ENCODE measurements at regions not wholly inside any gene's neighbourhood (a gene's known extent, or its start where the extent isn't known, plus 50 kb on each side); places are given as distances from the start of the nearest gene placed in this dataset.
"Not testable (repeated sequence)": the region's sequence is repeated elsewhere in the genome, so short reads cannot be mapped to it uniquely, and the experiment has no call there.

- not testable (repeated sequence) for DNase-seq
These were observed 833.7 kb upstream of the ARRDC3 start for GRCh38 chr5:92216852-92217251.

DNA sequence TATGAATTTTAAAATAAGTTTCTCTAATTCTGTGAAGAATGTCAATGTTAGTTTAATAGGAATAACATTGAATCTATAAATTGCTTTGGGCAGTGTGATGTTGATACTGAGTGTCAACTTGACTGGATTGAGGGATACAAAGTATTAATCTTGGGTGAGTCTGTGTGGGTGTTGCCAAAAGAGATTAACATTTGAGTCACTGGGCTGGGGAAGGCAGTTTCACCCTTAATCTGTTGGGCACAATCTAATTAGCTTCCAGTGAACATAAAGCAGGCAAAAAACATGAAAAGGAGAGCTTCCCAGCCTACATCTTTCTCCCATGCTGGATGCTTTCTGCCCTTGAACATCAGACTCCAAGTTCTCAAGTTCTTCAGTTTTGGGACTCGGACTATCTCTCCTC, 832.0 kb upstream of the ARRDC3 start:
- no peak for DNase-seq

DNA sequence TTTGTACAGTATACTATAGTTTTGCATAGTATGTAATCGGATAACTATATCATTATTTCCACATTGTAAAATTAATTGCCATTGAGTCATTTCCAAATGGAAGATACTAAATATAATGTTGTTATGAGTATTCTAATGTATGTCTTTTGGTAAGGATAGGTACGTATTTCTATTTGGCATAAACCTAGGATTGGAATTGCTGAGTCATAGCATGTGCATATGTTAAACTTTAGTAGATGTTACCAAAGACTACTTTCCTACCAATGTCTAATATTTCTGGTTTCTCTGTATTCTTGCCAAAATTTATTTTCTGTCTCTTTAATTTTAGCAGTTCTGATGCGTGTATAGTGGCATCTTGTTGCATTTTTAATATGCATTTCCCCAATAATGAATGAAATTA, 825.1 kb upstream of the ARRDC3 start:
- DNase-seq, result no peak

DNA sequence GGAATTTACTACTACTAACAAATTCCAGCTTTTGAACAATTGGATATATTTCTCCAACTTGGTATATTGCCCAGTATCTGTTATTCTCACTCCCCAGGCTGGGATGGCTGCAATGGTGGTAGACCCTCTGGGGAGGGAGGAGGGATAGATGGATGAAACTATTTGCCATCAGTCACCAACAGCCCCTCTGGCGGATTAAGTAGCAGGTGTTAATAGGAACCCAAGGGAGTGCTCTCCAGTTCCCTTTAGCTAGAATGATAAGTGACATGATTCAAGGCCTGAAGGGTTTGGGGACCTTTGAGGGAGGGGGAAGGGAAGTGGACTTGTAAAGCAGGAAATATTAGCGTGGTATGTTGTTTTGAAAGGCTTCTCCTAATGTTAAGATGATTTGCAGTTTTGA, 824.0 kb upstream of the ARRDC3 start:
- DNase-seq, result no peak

DNA sequence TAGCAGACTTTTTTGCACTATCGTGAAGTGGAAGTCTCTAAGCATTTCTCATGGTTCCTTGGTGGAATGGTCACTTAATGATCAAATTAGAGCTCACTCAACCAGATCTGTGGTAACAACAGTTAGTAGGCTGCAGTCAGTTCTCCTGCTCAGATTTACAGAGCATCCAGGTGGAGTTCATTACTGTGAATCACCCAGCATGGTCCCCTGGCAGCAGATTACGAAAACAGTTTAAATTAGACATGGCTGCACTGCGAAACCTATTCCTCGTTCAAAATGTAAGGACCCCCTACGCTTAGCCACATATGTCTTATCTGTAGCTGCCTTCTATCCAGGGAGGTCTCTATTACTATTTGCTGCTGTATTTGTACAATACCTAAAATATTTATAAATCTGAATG, 823.6 kb upstream of the ARRDC3 start:
- DNase-seq, result no peak

GRCh38 chr5:92199035-92199434, 815.9 kb upstream of the ARRDC3 start:
- not testable (repeated sequence) for DNase-seq

DNA sequence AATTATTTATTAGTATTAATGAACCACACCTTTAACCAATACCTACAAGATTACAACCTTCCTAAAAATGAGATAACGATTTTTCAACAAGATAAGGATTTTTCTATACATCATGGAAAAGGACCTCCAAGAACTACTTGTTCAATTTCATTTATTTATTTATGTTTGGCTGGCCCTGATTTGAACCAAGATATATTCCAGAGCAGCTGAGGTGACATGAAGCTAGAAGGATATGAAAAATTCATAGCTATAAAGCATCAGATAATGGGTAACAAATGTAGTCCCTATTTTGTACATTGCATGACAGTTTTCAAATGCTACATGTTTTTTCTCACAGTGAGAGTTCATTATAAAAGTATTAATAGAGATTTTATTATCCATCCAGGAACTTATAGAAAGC, 798.5 kb upstream of the ARRDC3 start:
- DNase-seq, result no peak

DNA sequence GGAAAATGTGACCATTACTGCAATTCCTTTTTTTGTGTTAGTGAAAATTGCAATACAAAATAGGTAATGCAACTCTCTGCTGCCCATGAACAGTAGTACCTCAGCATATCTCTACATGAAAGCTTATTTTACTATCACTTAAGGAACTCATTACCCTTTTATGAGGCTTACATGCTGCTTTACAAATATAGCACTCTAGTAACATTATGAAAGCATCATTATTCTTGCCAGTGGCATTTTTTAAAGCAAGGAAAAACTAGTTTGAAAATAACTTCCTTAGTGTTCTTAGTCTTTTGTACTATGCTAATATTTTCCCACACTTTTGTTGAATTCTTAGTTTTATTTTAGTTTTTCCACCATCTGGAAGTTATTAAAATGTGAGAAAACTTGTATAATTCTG, 797.3 kb upstream of the ARRDC3 start:
- DNase-seq, result no peak

DNA sequence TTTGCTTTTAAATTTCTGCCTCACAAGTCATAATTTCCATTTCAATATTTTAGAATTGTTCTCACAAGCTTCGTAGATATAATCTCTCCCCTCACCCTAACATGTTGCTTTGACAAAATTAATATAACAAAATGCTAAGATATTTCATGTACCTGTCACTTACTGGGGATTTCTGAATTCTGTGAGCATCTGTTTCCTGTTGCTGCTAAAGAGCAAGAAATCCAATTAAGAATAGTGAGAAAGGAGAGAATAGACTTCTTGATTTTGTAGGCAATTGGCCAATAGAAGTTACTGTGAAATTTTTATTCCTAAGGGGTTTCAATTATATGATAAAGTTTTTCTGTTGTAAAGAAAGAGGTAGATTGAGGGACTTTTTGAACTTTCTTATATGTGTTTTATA, 796.5 kb upstream of the ARRDC3 start:
- no peak for DNase-seq

DNA sequence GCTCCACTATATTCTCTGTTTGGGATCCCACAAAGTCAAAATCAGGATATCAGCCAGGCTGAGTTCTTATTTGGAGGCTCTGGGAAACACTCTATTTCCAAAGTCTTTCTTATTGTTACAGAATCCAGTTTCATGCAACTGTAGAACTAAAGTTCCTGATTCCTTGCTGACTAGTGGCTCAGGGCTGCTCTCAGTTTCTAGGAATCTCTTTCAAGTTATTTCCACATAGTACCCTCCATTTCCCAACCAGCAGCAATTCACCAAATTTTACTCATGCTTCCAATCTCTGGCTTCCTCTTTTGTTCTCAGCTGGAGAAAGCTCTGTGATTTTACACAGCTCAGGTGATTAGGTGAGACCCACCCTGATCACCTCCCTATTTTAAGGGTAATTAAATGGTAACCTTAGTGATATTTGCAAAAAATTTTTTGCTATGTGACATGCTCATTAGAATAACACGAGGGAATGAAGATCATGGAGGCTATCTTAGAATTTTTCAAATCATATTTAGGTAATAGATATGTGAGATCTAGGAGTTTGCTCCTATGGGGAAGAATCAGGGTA, 794.9 kb upstream of the ARRDC3 start:
- no peak for DNase-seq

GRCh38 chr5:92163906-92164305, 780.8 kb upstream of the ARRDC3 start:
- DNase-seq, result no peak

GRCh38 chr5:92147798-92148197, 764.7 kb upstream of the ARRDC3 start:
- DNase-seq, result no peak

DNA sequence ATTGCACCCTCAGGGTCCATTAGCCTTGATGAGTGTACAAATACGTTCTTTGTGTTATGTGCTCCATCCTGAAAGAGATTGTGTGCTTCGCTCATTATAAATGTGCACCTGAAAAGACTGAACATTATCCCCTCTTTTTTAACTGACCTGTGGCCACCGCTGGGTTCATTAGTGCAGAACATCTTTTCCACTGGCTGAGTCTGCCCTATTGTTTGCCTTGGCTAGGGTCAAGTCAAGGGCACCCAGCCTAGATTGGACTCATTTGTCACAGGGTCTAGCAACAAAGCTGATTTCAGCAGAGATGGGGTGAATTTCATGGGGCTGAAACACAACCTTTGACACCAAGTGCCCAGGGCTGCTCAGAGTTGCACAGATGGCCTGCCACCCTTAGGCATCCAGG, 764.1 kb upstream of the ARRDC3 start:
- no peak for DNase-seq

DNA sequence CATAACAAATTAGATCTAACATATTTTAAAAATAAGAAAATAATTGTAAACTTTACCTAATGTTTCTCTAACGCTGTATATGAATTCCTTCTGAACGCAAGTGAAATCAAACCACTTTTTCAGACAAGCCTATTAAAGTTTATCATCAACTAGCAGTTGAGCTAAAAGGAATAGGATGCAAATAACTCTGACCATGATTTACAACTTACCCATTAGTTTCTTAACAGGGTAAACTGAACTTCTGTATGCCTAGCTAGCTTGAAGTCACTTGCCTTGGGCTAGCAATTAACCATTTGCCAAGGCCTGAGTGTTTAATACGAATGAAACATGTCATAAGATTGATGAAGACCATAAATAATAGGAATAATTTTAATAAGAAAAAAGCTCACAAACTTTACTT, 762.7 kb upstream of the ARRDC3 start:
- no peak for DNase-seq

GRCh38 chr5:92144824-92145223, 761.7 kb upstream of the ARRDC3 start:
- DNase-seq, result no peak

DNA sequence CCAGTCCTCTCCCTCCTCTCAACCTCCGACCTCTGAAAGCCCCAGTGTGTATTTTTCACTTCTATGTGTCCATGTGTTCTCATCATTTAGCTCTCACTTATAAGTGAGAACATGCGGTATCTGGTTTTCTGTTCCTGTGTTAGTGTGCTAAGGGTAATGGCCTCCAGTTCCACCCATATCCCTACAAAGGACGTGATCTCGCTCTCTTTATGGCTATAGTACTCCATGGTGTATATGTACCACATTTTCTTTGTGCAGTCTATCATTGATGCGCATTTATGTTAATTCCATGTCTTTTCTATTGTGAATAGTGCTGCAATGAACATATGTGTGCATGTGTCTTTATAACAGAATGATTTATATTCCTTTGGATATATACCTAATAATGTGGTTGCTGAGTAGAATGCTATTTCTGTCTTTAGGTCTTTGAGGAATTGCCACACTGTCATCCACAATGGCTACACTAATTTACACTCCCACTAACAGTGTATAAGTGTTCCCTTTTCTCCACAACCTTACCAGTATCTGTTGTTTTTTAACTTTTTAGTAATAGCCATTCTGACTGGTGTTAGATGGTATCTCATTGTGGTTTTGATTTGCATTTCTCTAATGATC, 749.3 kb upstream of the ARRDC3 start:
- DNase-seq, result not testable (repeated sequence)

- DNase-seq, result no peak
These were observed 743.1 kb upstream of the ARRDC3 start for GRCh38 chr5:92126182-92126581.

DNA sequence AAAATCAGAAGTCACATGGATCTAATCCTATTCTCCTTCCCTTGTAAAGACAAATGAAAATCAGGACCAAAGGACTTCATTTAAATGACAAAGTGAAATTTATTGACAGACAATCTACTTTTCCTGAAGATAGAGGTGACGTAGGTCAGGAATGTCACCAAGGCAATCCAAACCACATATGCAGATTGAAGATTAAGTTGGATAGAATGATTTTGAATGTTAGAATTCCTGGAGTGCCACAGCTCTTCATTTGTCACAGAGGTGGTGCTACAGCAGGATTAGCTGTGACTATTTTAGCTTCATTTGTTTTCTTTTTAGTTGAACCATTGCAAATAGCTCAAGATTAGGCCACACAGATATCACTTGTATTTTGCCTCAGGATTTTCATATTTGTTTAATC, 736.0 kb upstream of the ARRDC3 start:
- DNase-seq, result no peak

- no peak for DNase-seq
These were observed 723.7 kb upstream of the ARRDC3 start for GRCh38 chr5:92106808-92107207.

DNA sequence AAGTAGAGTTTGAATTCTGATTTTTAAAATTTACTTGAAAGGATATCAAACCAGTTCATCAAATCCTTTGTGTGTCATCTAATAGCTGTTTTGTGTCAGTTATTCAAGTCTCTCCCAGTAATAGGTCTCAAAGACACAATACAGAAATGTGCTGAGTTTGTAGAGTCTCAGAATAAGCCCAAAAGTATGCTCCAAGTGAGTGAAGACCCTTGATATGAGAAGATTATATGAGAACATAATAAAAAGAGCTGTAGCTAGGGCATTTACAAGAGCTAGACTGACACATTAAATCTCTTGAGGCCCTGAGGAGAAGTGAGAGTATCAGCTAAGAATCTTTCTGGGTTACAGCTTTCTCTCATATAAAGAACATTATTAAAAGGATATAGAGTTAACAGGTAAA, 721.0 kb upstream of the ARRDC3 start:
- DNase-seq, result no peak

DNA sequence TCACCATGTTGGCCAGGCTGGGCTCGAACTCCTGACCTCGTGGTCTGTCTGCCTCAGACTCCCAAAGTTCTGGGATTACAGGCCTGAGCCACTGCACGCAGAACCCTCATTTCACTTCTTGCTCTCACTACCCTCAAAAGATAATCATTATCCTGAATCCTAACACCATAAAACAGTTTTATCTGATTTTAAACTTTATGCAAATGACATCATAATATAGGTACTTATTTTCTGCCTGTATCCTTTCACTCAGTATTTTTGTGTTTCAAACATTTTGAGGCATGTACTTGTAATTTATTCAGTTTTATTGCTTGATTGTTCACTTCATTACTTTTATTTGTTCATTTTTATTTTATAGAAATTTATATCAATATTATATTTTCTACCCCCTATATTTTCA, 719.2 kb upstream of the ARRDC3 start:
- DNase-seq, result no peak

DNA sequence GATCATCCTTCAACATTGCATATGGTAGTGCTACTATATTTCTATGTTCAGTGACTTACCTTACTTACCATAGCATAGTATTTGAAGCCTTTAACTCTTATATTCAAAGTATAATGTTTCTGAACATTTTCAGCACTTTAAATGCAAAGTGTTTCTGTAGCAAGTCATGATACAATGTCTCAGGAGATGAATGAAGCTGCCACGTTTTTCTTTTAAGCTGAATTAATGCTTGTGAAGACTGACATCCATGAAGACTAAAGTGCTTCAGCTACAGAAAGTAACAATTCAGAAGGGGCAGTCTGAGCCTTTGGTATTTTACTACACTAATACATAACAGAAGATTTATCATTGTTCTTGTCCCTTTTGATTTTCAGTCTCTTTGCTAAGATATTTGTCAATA, 709.1 kb upstream of the ARRDC3 start:
- DNase-seq, result no peak

DNA sequence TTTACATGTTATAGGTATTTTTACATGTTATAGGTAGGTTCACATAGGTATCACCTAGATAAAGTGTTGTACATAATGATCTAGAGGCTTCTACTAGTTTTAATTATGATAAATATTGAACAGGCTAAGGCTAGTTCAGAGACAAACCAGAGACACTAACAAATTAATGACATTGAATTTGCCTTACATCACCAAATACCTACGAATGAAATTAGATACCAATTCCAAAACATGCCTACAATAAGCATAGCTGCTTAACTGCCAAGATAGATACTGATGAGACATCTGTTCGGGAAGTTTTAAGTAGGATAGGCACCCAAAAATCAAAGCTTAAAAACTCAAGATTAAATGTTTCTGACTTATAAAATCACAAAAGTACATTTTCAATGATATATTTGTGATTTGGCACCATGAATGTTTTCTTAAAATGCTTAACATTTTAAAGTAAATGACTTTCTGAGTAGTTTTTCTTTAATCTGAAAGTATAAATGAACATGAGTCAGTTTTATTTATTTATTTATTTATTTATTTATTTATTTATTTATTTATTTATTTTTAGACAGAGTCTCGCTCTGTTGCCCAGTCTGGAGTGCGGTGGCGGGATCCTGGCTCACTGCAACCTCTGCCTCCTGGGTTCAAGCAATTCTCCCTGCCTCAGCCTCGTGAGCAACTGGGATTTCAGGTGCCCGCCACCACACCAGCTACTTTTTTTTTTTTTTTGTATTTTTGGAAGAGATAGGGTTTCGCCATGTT, 703.1 kb upstream of the ARRDC3 start:
- DNase-seq, result no peak

GRCh38 chr5:92081958-92082712, 699.0 kb upstream of the ARRDC3 start:
- DNase-seq, result no peak
